MCF 10A (cell line): ENCODE measurements at regions not wholly inside any gene's neighbourhood (a gene's known extent, or its start where the extent isn't known, plus 50 kb on each side); places are given as distances from the start of the nearest gene placed in this dataset.
A peak's percentile ranks its signal among the peaks of the same experiment; 100 is the strongest.

Experiments used
- BruUV-seq: library from RNA; stranded (reverse); fragments of 400-500 nt; replicated peaks from 2 replicates; lab custom pipeline; 2021; lab: Mats Ljungman, UMichigan
- CTCF ChIA-PET: fragments of 300-600 bp; sonication (Branson Sonifier 250); formaldehyde crosslinking; extraction: SDS; loops from one replicate; lab custom pipeline; 2021; ENCODE audit warnings: antibody characterized with exemption, inconsistent platforms; lab: Yijun Ruan, JAX
- POLR2A ChIA-PET: fragments of 300-600, 350-650 bp; sonication (Branson Sonifier 250); formaldehyde crosslinking; extraction: SDS; loops from one replicate; lab custom pipeline; 2020; ENCODE audit warnings: antibody characterized with exemption, inconsistent platforms; lab: Yijun Ruan, JAX
- DNase-seq: peaks from one replicate; pipeline ENCODE4 v3.0.0-alpha.2; 2018; ENCODE audit not compliant: unreplicated experiment
- H3K27ac Mint-ChIP-seq: one replicate; pipeline ENCODE4 v1.8.0; 2022; ENCODE audit warnings: mild to moderate bottlenecking, low read depth, mixed read lengths; ENCODE audit not compliant: unreplicated experiment
- H3K27me3 Mint-ChIP-seq: one replicate; pipeline ENCODE4 v1.8.0; 2022; ENCODE audit warnings: mixed read lengths; ENCODE audit not compliant: insufficient read depth, unreplicated experiment
- H3K36me3 Mint-ChIP-seq: one replicate; pipeline ENCODE4 v1.8.0; 2022; ENCODE audit warnings: mild to moderate bottlenecking, moderate library complexity, mixed read lengths; ENCODE audit not compliant: insufficient read depth, unreplicated experiment
- H3K4me1 Mint-ChIP-seq: one replicate; pipeline ENCODE4 v1.8.0; 2022; ENCODE audit warnings: mixed read lengths; ENCODE audit not compliant: insufficient read depth, unreplicated experiment
- H3K4me3 Mint-ChIP-seq: one replicate; pipeline ENCODE4 v1.8.0; 2022; ENCODE audit warnings: mild to moderate bottlenecking, moderate library complexity, mixed read lengths; ENCODE audit not compliant: unreplicated experiment
- H3K9me3 Mint-ChIP-seq: one replicate; pipeline ENCODE4 v1.8.0; 2022; ENCODE audit warnings: mixed read lengths; ENCODE audit not compliant: unreplicated experiment
- intact Hi-C: fragments of 100-400 bp; cut with micrococcal nuclease; formaldehyde crosslinking; loops from 2 replicates; pipeline ENCODE4 v1.14.1; 2022
- TF ChIP-seq, protein P1 (sequence below): fragments of 200-600 bp; IDR thresholded peaks from one replicate; pipeline ENCODE4 v1.8.0; 2022; ENCODE audit warnings: antibody characterized with exemption, mild to moderate bottlenecking; ENCODE audit not compliant: unreplicated experiment

DNA sequence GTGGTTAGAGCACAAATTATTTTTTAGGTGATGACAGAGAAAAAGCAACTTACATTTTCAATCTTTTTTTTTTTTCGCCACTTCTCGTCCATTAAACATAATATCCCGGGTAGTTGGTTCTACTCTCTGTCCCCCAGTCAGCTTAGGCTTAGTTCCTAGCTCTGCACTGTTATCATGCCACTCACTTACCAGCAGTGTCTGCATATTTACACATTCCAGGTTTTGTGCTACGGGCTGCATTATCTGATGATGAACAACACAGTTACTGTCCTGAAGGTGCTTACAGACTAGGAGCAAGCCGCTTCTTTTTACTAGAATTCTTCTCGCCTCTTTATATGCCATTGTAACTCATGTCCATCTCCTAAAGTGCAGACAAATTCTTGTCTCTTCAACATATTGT is 121.8 kb upstream of the NPVF start:
- ChIA-PET POLR2A (interaction anchor here (0.7 kb wide), 1 partner anchor 113 kb away, joined by 3 read pairs; no protein-coding TSS in a partner anchor), CTCF (interaction anchor here (0.6 kb wide), 1 partner anchor 91 kb away, joined by 4 read pairs; no protein-coding TSS in a partner anchor)
- DNase-seq = no peak
- TF ChIP-seq, protein P1, sequence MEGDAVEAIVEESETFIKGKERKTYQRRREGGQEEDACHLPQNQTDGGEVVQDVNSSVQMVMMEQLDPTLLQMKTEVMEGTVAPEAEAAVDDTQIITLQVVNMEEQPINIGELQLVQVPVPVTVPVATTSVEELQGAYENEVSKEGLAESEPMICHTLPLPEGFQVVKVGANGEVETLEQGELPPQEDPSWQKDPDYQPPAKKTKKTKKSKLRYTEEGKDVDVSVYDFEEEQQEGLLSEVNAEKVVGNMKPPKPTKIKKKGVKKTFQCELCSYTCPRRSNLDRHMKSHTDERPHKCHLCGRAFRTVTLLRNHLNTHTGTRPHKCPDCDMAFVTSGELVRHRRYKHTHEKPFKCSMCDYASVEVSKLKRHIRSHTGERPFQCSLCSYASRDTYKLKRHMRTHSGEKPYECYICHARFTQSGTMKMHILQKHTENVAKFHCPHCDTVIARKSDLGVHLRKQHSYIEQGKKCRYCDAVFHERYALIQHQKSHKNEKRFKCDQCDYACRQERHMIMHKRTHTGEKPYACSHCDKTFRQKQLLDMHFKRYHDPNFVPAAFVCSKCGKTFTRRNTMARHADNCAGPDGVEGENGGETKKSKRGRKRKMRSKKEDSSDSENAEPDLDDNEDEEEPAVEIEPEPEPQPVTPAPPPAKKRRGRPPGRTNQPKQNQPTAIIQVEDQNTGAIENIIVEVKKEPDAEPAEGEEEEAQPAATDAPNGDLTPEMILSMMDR = no peak
- H3K4me3 Mint-ChIP-seq = no peak overlapping the region
- no peak overlapping the region for H3K27ac Mint-ChIP-seq
- no peaks in the 10 kb centered on the region for H3K9me3 Mint-ChIP-seq
- no TSS peak for BruUV-seq
- H3K27me3 Mint-ChIP-seq = peaks cover 66% of the 10 kb centered on the region
- H3K36me3 Mint-ChIP-seq = no peaks in the 10 kb centered on the region
- intact Hi-C loops = no loop called here
- H3K4me1 Mint-ChIP-seq = no peaks in the 10 kb centered on the region

DNA sequence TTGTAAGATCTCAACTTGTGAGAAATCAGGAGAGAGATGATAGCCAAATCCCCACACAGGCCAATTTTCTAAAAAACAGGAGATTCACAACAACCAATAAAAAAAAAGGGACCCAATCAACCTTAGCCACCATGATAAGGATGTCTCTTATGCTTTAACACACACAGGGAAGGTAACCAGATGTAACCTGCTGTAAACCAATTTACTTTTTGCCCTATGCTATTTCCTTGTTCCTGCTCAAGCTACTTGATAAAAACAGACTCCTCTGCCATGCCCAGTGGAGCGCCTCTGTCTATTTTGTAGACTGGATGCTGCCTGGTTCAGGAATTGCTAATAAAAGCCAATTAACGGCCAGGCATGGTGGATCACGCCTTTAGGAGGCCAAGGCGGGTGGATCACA is 123.5 kb upstream of the NPVF start:
- no peak for DNase-seq
- Mint-ChIP-seq H3K27me3 (peaks cover 53% of the 10 kb centered on the region), H3K4me1 (no peaks in the 10 kb centered on the region), H3K4me3 (no peak overlapping the region), H3K36me3 (no peaks in the 10 kb centered on the region), H3K9me3 (no peaks in the 10 kb centered on the region), H3K27ac (no peak overlapping the region)
- TF ChIP-seq, protein P1 = no peak
- no TSS peak for BruUV-seq
- intact Hi-C loops = no loop called here
- ChIA-PET CTCF (no interaction called here), POLR2A (no interaction called here)

DNA sequence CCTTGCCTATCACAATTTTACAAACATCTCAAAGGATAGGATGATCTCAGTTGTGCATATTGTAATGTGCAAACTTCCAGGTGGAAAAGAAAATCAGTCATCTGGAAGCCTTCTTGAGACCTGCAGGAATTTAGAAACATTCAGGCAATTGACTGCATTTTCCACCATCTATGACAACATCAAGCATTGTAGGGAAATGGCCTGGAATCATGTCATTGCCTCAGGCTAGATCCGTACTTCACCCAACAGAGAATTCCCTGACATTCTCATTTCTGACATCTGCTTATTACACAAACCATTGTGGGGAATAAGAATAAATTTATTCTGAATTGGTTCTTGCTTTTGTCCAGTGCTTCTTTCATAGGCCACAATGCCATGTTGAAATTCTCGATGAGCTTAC is 124.9 kb upstream of the NPVF start:
- BruUV-seq = no TSS peak
- peaks cover 53% of the 10 kb centered on the region for H3K27me3 Mint-ChIP-seq
- no peak overlapping the region for H3K4me3 Mint-ChIP-seq
- DNase-seq = peak; percentile 13
- intact Hi-C loops = no loop called here
- TF ChIP-seq, protein P1 = no peak
- no peaks in the 10 kb centered on the region for H3K36me3 Mint-ChIP-seq
- ChIA-PET CTCF (interaction anchor here (0.8 kb wide), 1 partner anchor 10 kb away, joined by 4 read pairs; no protein-coding TSS in a partner anchor), POLR2A (interaction anchor here (0.6 kb wide), 1 partner anchor 245 kb away, joined by 3 read pairs; no protein-coding TSS in a partner anchor)
- no peaks in the 10 kb centered on the region for H3K4me1 Mint-ChIP-seq
- H3K27ac Mint-ChIP-seq = no peak overlapping the region
- no peaks in the 10 kb centered on the region for H3K9me3 Mint-ChIP-seq

GRCh38 chr7:25353732-25354131 is 125.4 kb upstream of the NPVF start:
- BruUV-seq = no TSS peak
- intact Hi-C loops = no loop called here
- H3K27ac Mint-ChIP-seq = no peak overlapping the region
- ChIA-PET CTCF (no interaction called here), POLR2A (no interaction called here)
- H3K27me3 Mint-ChIP-seq = peaks cover 53% of the 10 kb centered on the region
- TF ChIP-seq, protein P1 = no peak
- H3K36me3 Mint-ChIP-seq = no peaks in the 10 kb centered on the region
- H3K4me3 Mint-ChIP-seq = no peak overlapping the region
- H3K4me1 Mint-ChIP-seq = no peaks in the 10 kb centered on the region
- no peak for DNase-seq
- no peaks in the 10 kb centered on the region for H3K9me3 Mint-ChIP-seq
